Anterior cingulate cortex (tissue), 58 donors: ENCODE measurements at regions not wholly inside any gene's neighbourhood (a gene's known extent, or its start where the extent isn't known, plus 50 kb on each side); places are given as distances from the start of the nearest gene placed in this dataset.
A peak's percentile ranks its signal among the peaks of the same experiment; 100 is the strongest.

ENCODE experiments used
- DNase-seq, 58 donors: peaks; one replicate each; lab custom pipeline; 2025; lab: John Stamatoyannopoulos, UW

DNA sequence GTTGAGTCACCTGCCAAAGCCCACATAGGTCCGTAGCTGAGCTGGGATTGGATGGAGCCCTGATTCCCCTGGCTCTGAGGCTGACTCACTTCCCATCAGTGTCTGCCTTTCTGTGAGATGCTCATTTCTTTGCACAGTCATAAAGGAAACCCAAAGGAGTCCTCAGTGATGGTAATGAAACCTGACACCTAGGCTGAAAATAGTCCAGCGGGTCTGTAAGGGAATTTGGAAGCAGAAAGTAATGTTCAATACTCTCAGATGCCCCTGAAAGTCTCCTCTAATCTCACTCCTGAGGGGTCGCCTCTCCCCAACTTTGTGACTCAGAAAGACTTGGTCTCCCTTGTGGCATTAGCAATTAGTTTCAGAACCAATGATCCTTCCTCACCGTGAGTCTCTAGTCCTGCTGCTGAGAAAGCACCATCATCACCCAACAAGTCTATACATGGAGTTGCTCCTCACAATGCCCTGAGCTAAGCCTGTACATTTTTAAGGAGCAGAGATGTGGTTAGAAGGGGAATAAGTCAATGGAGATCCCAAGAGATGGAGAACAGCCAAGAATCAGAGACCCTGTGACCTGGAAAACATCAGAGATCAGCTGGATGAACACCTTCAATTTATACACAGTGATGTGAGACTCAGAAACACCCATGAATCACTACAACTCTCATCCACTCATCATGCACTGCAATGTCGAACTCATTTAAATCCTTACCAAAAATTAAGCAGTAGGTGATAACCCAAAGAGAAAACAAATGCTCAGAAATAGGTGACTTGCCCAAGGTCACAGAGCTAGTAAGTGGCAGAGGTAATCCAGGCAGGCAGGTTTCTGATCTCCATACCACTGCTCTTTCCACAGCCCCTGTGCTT lies 219.0 kb upstream of the CPEB2 start:
- no peak for DNase-seq

DNA sequence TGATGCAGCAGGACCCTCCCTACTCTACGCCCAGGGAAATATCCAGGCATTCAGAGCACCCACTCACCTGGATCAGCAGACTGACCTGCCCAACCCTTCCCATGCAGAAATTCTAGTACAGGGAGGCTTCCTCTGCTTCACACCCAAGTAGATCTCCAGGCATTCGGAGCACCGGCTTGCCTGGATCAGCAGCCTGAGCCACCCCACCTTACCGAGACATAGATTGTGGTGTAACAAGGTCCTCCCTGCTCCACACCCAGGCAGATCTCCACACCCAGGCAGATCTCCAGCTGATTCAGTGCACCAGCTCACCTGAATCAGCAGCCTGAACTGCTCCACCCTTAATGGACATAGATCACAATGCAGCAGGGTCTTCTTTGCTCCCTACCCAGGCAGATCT lies 215.1 kb upstream of the CPEB2 start:
- no peak for DNase-seq

DNA sequence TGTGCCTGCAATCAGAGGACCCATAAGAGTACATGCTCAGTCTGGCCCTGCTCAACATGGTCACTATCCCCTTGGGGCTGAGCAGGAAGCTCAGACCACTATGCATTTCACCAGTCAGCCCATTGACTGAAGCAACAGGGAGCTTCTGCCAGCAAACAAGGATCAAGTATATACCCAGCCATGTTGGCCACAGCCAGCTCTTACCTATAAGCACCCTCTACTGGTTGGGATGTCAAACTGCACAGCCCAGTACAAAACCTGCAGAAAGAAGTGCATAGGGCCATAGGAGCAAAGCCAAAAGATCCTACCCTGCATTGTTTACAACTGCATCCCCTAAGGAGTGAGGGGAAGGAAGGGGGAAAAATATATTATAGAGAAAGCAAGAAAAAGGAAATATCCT lies 214.4 kb upstream of the CPEB2 start:
- DNase-seq, result no peak

DNA sequence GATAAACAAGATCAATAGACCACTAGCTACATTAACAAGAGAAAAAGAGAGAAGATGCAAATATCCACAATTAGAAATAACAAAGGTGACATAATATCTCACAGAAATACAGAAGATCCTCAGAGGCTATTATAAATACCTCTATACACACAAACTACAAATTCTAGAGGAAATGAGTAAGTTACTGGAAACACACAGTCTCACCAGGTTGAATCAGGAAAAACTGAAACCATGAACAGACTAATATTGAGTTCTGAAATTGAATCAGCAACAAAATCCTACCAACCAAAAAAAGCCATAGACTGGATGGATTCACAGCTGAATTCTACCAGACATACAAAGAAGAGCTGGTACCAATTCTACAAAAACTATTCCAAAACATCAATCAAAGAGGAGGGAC lies 211.8 kb upstream of the CPEB2 start:
- DNase-seq, result no peak

DNA sequence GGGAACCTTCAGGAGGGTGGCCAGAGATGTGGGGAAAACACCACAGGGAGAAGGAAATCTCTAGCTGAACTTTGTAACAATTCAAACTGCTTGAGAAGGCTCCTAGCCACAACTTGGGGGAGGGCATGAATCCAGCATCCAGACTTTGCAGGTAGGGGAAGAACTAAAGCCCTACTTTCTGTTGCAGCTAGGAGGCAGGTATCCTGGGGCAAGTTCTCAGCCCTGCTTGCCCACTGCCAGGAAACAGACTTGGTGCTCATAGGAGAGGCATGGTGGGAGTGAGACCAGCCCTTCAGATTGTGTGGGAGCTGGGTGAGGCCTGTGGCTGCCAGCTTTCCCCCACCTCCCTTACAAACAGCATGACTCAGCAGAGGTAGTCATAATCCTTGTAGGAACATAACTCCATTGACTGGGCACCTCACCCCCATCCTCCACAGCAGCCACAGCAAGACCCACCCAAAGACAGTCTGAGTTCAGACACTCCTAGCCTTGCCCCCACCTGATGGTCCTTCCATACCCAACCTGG lies 209.5 kb upstream of the CPEB2 start:
- no peak for DNase-seq

DNA sequence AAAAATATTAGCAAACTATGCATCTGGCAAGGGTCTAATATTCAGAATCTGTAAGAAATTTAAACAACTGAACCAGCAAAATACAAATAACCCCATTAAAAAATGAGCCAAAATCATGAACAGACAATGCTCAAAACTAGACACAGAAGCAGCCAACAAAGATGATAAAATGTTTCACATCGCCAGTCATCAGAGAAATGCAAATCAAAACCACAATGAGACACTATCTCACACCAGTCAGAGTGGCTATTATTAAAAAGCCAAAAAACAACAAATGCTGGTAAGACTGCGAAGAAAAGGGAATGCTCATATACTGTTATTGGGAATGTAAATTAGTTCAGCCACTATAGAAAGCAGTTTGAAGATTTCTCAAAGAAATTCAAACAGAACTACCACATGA lies 201.3 kb upstream of the CPEB2 start:
- DNase-seq, result no peak

DNA sequence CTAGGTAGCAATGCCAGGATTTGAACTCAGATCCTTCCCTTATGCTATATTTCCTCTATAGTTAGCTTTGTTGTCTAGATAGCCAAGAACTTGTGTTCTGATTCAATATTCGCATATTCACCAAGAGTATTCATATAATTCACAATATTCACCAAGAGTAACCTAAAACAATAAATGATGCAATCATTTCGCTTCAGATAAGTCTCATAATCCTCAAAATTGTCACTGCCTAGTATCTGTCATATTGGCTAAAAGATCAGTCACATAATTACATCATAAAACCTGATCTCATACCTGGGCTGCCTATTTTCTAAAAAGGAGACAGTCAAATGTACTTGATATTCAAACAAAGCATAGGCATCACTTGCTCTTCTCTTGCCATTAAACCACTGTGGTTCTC lies 199.7 kb upstream of the CPEB2 start:
- DNase-seq, result no peak

DNA sequence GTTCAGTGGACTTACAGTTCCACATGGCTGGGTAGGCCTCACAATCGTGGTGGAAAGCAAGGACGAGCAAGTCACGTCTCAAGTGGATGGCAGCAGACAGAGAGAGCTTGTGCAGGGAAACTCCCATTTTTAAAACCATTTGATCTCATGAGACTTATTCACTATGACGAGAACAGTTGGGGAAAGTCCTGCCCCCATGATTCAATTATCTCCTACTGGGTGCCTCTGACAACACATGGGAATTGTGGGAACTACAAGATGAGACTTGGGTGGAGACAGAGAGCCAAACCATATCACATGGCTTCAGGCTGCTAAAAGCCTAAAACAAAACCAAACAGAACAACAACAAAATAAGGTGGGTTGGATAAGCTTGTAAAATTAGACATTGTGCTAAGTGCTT lies 194.4 kb upstream of the CPEB2 start:
- no peak for DNase-seq

DNA sequence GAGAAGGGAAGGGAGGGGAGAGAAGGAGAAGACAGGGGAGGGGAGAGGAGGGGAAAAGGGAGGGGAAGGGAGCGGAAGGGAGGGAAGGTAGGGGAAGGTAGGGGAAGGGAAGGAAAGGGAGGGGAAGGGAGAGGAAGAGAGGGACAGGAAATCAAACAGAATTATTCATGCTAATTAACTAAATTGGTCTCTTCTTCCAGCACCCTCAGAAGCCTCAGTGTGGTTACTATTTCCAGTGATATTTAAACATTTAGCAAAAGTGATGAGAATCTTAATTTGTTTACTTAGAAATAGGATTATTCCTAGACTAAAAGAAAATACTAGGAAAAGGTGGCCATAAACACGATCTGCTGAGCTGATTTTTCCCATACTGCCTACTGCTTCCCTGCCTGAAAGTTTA lies 193.1 kb upstream of the CPEB2 start:
- DNase-seq, result no peak

DNA sequence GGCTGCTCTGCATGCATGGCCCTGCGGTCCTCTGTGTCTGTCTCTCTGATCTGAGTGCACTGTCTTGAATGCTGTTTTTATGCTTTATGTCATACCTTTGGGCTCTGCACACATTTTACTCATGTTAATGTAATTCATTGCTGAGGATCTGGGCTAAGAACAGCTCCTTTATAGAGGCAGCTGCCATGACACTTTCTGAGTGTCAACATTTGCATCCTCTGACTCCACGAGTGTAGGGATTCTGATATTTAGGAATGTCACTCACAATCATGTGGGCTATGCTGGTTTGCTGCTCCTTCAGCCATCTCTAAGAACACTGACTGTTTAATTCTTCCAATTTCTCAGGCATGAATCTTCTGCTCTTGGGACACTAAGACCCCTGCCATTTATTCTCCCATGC lies 192.2 kb upstream of the CPEB2 start:
- no peak for DNase-seq

DNA sequence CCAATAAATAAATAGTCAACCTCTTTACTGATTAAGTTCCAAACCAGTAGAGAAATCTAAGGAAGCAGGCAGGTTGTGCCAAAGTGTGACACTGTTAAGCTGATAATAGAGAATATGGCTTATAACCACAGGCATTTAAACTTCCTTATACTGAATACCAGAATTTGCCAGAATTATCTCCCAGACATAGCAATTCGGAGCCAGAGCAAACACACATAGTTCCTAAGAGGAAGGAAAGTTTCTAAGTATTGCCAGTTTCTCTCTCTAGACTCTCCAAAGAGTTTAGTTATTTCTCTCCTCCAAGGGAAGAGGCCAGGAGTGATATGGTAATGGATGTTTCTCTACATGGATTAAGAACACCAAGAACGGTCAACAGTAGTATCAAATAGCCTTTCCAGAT lies 191.7 kb upstream of the CPEB2 start:
- no peak for DNase-seq

DNA sequence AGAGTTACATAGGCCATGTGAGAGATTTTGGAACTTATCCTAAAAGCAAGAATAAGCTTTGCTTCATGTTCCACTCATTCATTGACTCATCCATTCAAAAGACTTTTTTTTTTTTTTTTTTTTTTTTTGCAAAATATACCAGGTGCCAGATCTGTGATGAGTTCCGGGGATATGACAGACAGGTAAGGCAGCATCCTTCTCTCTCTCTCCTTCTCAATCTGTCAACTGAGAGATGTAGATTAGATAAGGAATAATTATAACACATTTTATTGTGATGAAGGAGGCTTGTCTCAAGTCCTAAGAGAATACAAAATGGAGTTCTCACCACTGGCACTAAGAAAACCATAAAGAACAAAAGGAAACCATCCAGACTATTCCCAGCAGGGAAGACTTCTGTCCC lies 190.2 kb upstream of the CPEB2 start:
- DNase-seq, result no peak

DNA sequence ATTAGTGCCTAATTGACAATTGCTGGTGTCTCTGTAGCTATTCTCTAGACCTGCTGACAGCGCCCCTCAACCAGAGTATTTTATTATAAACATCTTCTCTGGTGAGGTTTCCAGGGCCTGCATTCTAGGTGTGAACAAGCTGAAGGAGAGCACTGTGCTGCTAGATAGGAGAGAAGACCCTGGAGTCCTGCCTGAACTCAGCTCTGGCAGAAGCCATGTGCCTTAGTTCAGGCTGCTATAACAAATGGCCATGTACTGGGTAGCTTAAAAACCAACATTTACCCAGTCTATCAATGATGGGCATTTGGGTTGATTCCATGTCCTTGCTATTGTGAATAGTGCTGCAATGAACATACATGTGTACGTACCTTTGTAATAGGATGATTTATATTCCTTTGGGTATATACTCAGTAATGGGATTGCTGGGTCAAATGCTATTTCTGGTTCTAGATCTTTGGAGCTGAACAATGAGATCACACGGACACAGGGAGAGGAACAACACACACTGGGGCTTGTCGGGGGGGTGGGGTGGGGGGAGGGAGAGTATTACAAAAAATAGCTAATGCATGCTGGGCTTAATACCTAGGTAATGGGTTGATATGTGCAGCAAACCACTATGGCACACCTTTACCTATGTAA lies 185.5 kb upstream of the CPEB2 start:
- no peak for DNase-seq

DNA sequence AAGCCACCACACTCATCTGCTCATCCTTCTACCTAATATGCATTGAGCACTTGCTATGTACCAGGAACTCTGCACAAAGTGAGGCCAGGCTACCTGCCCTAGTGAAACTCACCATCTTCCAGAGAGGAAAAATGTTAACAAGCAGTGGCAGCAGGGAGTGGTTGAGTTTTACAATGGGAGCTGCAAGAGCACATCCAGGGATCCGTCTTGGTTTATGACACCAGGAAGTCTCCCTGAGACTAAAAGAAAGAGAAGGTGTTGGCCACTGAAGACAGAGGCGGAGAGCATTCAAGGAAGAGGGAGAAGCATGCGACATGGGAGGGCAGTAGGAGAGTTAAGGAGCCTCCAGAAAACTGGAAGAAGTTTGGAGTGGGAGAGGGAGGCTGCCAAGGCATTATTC lies 178.1 kb upstream of the CPEB2 start:
- no peak for DNase-seq

DNA sequence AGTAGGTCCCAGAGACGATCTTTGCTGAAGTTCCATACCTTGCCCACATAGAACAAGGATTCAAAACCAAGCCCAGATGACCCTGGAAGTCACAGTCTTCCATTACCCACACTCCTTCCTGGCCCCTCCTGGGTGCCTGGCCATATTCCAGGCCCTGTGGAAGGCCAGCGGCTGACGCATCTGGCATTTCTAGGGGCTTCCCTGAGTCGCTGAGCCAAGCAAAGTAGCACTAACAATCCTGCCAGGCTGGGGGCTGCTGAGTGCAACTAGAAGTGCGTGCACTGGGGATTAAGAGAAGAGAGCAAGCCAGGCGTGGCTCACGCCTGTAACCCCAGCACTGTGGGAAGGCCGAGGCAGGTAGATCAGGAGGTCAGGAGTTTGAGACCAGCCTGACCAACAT lies 175.2 kb upstream of the CPEB2 start:
- no peak for DNase-seq

DNA sequence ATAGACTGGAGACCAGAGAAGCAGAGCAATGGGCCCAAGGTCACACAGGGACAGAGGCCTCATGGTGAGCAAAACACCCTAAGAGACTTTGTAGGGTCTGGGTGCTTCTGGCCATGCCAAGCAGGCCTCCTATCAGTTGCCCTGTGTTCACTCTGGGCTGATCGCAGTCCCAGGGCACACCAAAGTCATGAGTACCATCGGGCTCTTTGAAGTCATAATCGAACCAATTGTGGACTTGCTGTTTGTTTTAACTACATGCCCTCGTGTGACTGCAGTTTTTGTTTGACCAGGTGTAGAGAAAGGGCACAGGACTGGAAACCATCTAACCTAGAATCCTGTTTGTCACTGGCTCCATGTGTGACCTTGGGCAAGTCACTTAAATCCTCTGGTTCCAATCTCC lies 172.5 kb upstream of the CPEB2 start:
- DNase-seq, result no peak

DNA sequence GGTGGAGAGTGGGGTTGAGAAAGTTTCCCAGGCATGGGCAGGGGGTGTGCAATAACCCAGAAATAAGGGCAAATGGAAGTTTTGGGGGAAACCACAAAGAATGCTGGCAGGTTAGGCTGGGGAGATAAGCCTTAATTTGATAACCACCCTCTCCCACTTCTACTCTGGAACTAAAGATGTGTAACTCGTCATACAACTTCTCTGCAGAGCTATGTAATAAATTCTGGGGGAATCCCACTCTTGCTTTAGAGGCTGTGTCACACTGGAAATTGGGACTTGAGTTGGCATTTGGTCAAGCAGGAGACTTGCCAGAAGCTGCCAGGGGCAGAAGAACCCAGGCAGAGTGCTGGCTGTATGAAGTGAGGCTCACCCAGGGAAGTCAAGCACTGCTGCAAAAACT lies 170.9 kb upstream of the CPEB2 start:
- DNase-seq, result peak in 5 of 58 donors; percentile 4 to 40 (median 13)

DNA sequence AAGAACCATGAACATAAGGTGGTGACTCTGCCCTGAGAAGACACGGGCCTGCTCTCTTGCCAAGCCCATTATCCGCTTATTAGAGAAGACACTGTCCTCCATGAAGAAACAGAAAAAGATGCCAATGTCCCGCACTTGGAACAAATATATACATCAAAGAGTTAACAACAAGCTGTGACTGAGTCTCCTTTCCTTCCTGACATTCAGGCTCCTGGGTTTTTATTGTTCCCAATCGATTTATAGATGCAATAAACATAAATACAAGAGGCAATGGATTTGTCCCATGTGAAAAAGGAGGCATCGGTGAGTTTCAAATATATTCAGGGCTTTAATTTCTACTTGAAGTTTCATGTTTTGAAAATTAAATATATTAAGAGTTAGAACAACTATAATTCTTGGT lies 169.2 kb upstream of the CPEB2 start:
- DNase-seq, result no peak

DNA sequence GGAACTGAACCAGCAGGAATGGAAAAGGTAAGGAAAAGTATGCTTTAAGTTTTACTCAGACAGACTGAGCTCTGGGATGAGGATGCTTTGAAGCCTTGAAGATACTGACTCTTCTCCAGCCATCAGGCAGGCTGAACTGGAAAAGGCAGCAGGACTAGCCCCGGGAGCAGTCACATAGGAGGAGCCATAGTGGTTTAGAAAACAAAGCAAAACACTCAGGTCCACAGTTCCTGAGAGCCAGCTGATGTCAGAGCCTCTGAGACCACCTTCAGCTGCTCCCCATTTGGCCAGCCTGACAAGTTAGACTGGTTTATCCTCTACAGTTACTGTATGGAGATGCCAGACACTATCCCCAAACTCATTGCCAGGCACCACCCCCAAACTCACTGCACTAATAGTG lies 167.9 kb upstream of the CPEB2 start:
- DNase-seq, result no peak

DNA sequence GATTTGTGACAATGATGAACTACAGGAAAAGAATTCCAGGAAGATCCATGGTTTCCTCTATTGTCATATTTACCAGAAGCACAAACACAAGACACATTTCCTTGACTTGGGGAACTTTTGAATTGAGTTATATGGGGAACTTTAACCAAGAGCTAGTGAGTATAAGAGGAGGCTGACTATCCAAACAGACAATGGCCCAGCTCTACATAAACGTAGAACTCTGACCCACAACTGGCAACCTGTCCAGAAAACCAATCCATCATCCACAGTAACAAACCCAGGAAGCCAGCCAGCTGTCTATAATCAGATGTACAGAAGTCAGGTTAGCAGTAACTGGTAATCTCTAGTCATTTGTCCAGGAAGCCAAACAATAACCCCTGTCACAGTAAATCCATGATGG lies 167.0 kb upstream of the CPEB2 start:
- DNase-seq, result no peak

DNA sequence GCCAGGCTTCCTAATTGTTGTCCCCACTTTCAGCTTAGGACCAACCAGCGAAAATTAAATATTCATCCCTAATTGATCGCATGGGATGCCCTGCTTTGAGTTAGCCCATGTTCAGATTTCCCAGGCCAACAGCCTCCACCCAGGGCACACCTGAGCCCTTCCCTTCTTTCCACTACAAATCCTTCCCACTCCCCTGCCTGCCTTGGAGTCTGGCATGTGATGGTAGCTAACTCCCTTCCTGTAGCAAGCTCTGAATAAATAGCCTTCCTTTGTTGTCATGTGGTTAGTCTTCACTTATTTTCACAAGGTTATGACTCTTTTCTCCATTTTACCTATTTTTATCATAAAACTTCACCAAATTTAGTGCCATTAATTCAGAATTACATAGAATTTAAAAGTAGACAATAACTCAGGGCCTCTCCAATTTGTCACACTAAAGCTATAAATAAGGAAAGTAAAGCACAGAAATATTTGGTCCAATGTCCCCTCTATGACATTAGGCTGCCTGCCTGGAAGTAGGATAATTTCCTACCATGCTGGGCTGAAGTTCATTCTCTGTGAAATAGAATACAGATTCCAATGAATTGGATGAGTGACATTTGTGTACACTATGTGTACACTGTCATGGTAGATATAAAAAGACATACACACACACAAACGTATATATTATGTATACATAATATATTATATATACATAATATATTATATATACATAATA lies 166.4 kb upstream of the CPEB2 start:
- no peak for DNase-seq
